HepG2 (cell line): ENCODE measurements at regions not wholly inside any gene's neighbourhood (a gene's known extent, or its start where the extent isn't known, plus 50 kb on each side); places are given as distances from the start of the nearest gene placed in this dataset.

Source experiments
- CTCF ChIP-seq: sonication (generic); formaldehyde crosslinking; IDR thresholded peaks from 2 replicates; pipeline ENCODE4 v1.5.0; 2020; ENCODE audit warnings: mild to moderate bottlenecking, missing genetic modification reagents, moderate library complexity
- NFE2L1 ChIP-seq: sonication (generic); formaldehyde crosslinking; IDR thresholded peaks from 2 replicates; pipeline ENCODE4 v1.4.0; 2020; ENCODE audit warnings: missing genetic modification reagents, mild to moderate bottlenecking, borderline replicate concordance
- PAF1 ChIP-seq: IDR thresholded peaks from 2 replicates; pipeline ENCODE4 v1.6.1; 2016; ENCODE audit warnings: missing genetic modification reagents, missing compliant biosample characterization
- PTBP1 ChIP-seq: fragments of 200-400 bp; formaldehyde crosslinking; IDR thresholded peaks from 2 replicates; pipeline ENCODE4 v1.6.1; 2018; ENCODE audit warnings: low read length, low read depth; ENCODE audit not compliant: poor library complexity, severe bottlenecking
- RFX1 ChIP-seq: fragments of 450-650 bp; IDR thresholded peaks from 2 replicates; pipeline ENCODE4 v1.6.1; 2017
- SMAD9 ChIP-seq: sonication (generic); formaldehyde crosslinking; IDR thresholded peaks from 2 replicates; pipeline ENCODE4 v1.5.1; 2020; ENCODE audit warnings: mild to moderate bottlenecking, missing genetic modification reagents
- SNAPC4 ChIP-seq: sonication (generic); formaldehyde crosslinking; IDR thresholded peaks from 2 replicates; pipeline ENCODE4 v1.4.0; 2020; ENCODE audit warnings: mild to moderate bottlenecking, missing genetic modification reagents
- SOX5 ChIP-seq: IDR thresholded peaks from 2 replicates; pipeline ENCODE4 v1.6.1; 2016; ENCODE audit warnings: borderline replicate concordance
- TEAD2 ChIP-seq: sonication (generic); formaldehyde crosslinking; IDR thresholded peaks from 2 replicates; pipeline ENCODE4 v1.9.0; 2021; ENCODE audit warnings: missing genetic modification reagents
- ZBTB42 ChIP-seq: sonication (generic); formaldehyde crosslinking; IDR thresholded peaks from 2 replicates; pipeline ENCODE4 v1.5.0; 2020; ENCODE audit warnings: mild to moderate bottlenecking, missing genetic modification reagents
- ZNF10 ChIP-seq: sonication (generic); formaldehyde crosslinking; IDR thresholded peaks from 2 replicates; pipeline ENCODE4 v1.4.0; 2020; ENCODE audit warnings: mild to moderate bottlenecking, low read depth, missing genetic modification reagents, borderline replicate concordance
- ZNF124 ChIP-seq: sonication (generic); formaldehyde crosslinking; IDR thresholded peaks from 2 replicates; pipeline ENCODE4 v1.4.0; 2020; ENCODE audit warnings: missing genetic modification reagents
- ZNF30 ChIP-seq: sonication (generic); formaldehyde crosslinking; IDR thresholded peaks from 2 replicates; pipeline ENCODE4 v1.5.0; 2020; ENCODE audit warnings: mild to moderate bottlenecking, missing genetic modification reagents
- ZNF432 ChIP-seq: sonication (generic); formaldehyde crosslinking; IDR thresholded peaks from 2 replicates; pipeline ENCODE4 v1.5.0; 2020; ENCODE audit warnings: missing genetic modification reagents, mild to moderate bottlenecking, borderline replicate concordance
- ZNF563 ChIP-seq: sonication (generic); formaldehyde crosslinking; IDR thresholded peaks from 2 replicates; pipeline ENCODE4 v1.8.0; 2022; ENCODE audit warnings: mild to moderate bottlenecking, moderate library complexity, missing genetic modification reagents
- ZNF660 ChIP-seq: sonication (generic); formaldehyde crosslinking; IDR thresholded peaks from 2 replicates; pipeline ENCODE4 v1.5.1; 2020; ENCODE audit warnings: mild to moderate bottlenecking, low read depth, missing genetic modification reagents, borderline replicate concordance
- ZNF709 ChIP-seq: sonication (generic); formaldehyde crosslinking; IDR thresholded peaks from 2 replicates; pipeline ENCODE4 v1.5.0; 2020; ENCODE audit warnings: mild to moderate bottlenecking, missing genetic modification reagents
- TF ChIP-seq, protein P1 (sequence below): sonication (generic); formaldehyde crosslinking; IDR thresholded peaks from 2 replicates; pipeline ENCODE4 v1.4.0; 2020; ENCODE audit warnings: missing genetic modification reagents, mild to moderate bottlenecking, borderline replicate concordance
- TF ChIP-seq, protein P2 (sequence below): sonication (generic); formaldehyde crosslinking; IDR thresholded peaks from 2 replicates; pipeline ENCODE4 v1.4.0; 2020; ENCODE audit warnings: missing genetic modification reagents
- TF ChIP-seq, protein P3 (sequence below): sonication (generic); formaldehyde crosslinking; IDR thresholded peaks from 2 replicates; pipeline ENCODE4 v1.4.0; 2020; ENCODE audit warnings: mild to moderate bottlenecking, missing genetic modification reagents

DNA sequence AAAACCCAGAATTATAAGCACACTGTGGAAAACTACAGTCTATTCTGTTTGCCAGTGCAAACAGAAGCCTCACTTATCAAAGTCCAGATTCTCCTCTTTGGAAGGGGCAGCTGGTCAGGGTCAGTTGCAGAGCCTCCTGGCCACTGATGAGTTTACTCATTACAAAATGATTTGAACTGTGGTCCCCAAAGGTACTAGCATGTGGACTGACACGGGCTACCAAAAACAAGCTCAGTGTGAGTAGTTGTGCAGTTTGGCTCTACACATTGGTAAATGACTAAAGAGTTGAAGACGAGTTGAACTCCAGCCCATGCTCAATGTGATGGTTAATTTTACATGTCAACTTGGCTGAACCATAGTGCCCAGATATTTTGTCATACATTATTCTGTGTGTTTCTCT lies 221.5 kb downstream of the ZIC4 start (continued):
- TF ChIP-seq, protein P1, sequence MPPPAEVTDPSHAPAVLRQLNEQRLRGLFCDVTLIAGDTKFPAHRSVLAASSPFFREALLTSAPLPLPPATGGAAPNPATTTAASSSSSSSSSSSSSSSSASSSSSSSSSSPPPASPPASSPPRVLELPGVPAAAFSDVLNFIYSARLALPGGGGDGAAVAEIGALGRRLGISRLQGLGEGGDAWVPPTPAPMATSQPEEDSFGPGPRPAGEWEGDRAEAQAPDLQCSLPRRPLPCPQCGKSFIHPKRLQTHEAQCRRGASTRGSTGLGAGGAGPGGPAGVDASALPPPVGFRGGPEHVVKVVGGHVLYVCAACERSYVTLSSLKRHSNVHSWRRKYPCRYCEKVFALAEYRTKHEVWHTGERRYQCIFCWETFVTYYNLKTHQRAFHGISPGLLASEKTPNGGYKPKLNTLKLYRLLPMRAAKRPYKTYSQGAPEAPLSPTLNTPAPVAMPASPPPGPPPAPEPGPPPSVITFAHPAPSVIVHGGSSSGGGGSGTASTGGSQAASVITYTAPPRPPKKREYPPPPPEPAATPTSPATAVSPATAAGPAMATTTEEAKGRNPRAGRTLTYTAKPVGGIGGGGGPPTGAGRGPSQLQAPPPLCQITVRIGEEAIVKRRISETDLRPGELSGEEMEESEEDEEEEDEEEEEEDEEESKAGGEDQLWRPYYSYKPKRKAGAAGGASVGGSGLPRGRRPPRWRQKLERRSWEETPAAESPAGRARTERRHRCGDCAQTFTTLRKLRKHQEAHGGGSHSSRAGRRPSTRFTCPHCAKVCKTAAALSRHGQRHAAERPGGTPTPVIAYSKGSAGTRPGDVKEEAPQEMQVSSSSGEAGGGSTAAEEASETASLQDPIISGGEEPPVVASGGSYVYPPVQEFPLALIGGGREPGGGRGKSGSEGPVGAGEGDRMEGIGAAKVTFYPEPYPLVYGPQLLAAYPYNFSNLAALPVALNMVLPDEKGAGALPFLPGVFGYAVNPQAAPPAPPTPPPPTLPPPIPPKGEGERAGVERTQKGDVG (CRISPR knock-in tag) = no peak
- no peak for TF ChIP-seq PAF1
- TF ChIP-seq ZNF30 = no peak
- no peak for TF ChIP-seq SNAPC4
- TF ChIP-seq ZNF432 (CRISPR knock-in tag) = no peak
- TF ChIP-seq ZNF10 (CRISPR knock-in tag) = no peak
- peak; percentile 87 for TF ChIP-seq SOX5
- TF ChIP-seq PTBP1 = no peak
- TF ChIP-seq, protein P2, sequence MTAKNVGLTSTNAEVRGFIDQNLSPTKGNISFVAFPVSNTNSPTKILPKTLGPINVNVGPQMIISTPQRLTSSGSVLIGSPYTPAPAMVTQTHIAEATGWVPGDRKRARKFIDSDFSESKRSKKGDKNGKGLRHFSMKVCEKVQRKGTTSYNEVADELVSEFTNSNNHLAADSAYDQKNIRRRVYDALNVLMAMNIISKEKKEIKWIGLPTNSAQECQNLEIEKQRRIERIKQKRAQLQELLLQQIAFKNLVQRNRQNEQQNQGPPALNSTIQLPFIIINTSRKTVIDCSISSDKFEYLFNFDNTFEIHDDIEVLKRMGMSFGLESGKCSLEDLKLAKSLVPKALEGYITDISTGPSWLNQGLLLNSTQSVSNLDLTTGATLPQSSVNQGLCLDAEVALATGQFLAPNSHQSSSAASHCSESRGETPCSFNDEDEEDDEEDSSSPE (CRISPR knock-in tag) = no peak
- no peak for TF ChIP-seq ZNF660 (CRISPR knock-in tag)
- TF ChIP-seq ZBTB42 = no peak
- no peak for TF ChIP-seq NFE2L1 (CRISPR knock-in tag)
- TF ChIP-seq RFX1 = no peak
- no peak for TF ChIP-seq ZNF709 (CRISPR knock-in tag)
- TF ChIP-seq, protein P3, sequence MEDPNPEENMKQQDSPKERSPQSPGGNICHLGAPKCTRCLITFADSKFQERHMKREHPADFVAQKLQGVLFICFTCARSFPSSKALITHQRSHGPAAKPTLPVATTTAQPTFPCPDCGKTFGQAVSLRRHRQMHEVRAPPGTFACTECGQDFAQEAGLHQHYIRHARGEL (CRISPR knock-in tag) = no peak
- peak; percentile 25; the same call in 1 of the 2 replicates for TF ChIP-seq ZNF124
- TF ChIP-seq TEAD2 = no peak
- no peak for TF ChIP-seq CTCF (CRISPR knock-in tag)
- no peak for TF ChIP-seq SMAD9 (CRISPR knock-in tag)
- TF ChIP-seq ZNF563 (CRISPR knock-in tag) = no peak
